Erythroblast (primary cell): ENCODE measurements at regions not wholly inside any gene's neighbourhood (a gene's known extent, or its start where the extent isn't known, plus 50 kb on each side); places are given as distances from the start of the nearest gene placed in this dataset.

Experiments
- GATA1 ChIP-seq: IDR thresholded peaks from 2 replicates; pipeline ENCODE4 v1.6.1; 2011; ENCODE audit warnings: low read depth, mild to moderate bottlenecking, control low read depth, low read length, moderate library complexity
- POLR2A ChIP-seq: IDR thresholded peaks from 2 replicates; pipeline ENCODE4 v1.6.1; 2011; ENCODE audit warnings: mild to moderate bottlenecking, low read length

GRCh38 chr4:186473933-186474332 is 81.4 kb downstream of the MTNR1A start:
- no peak for TF ChIP-seq POLR2A
- no peak for TF ChIP-seq GATA1
